GM06990 (cell line): ENCODE measurements at regions not wholly inside any gene's neighbourhood (a gene's known extent, or its start where the extent isn't known, plus 50 kb on each side); places are given as distances from the start of the nearest gene placed in this dataset.

Experiments used
- DNase-seq: peaks from one replicate; pipeline ENCODE4 v3.0.0-alpha.2; 2011; ENCODE audit not compliant: insufficient read length; ENCODE audit errors: extremely low read depth
- H3K27me3 ChIP-seq: replicated peaks from 2 replicates; pipeline ENCODE4 v1.6.0; 2011; ENCODE audit warnings: low read length; ENCODE audit not compliant: control insufficient read depth, insufficient read depth
- H3K36me3 ChIP-seq: 2 replicates; pipeline ENCODE4 v1.5.1; 2011; ENCODE audit warnings: low read length; ENCODE audit not compliant: control insufficient read depth, insufficient read depth
- H3K4me3 ChIP-seq: replicated peaks from 2 replicates; pipeline ENCODE4 v1.5.1; 2011; ENCODE audit warnings: low read depth, mild to moderate bottlenecking, control low read depth, low read length
- CTCF ChIP-seq: IDR thresholded peaks from 2 replicates; pipeline ENCODE4 v1.5.1; 2011; ENCODE audit warnings: low read length, control low read depth, mild to moderate bottlenecking, inconsistent platforms; ENCODE audit not compliant: insufficient read depth, poor library complexity, severe bottlenecking

DNA sequence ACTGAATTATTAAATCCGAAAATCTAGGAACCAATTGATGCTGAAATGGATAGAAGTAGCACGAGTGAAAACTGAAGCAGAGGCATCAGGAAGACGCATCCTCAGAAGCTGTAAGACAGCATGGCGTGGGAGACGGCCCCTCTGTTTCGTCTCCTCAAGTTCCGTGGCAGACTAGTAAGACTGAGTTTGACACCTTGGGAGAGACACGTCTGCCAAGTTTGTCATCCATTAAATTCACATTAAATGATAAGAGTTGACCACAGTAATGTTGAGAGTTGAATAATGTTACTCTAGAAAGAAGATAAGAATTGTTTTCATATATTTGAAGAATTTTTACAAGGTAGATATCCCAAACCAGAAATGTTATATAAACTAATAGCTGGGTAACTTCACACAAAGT is 736.1 kb upstream of the FRG1 start:
- DNase-seq: no peak
- Histone ChIP-seq H3K4me3 (no peak overlapping the region), H3K36me3 (no peaks in the 10 kb centered on the region), H3K27me3 (no peaks in the 10 kb centered on the region)
- no peak for TF ChIP-seq CTCF

- H3K4me3 ChIP-seq: no peak overlapping the region
- H3K36me3 ChIP-seq: no peaks in the 10 kb centered on the region
- H3K27me3 ChIP-seq: no peaks in the 10 kb centered on the region
- no peak for DNase-seq
- no peak for TF ChIP-seq CTCF
Measured at GRCh38 chr4:189206953-189207352, 733.7 kb upstream of the FRG1 start.

DNA sequence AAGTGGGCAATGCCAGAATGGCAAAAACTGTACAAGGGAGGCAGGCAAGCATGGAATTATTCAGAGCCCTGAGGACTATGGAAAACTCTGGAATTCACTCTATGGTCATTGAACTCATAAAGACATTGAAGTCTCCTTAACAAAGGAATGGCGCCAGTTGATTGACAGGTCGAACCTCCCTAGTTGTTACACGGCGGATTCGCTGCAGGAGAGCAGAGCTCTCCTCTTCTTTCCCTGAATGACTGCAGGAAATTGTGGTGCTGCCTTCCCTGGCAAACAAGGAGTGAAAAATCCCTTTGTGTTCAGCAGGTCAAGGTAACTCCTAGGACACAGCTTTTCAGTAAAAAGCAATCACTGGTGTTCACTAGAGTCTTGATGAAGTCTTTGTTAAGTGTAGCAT is 732.8 kb upstream of the FRG1 start:
- TF ChIP-seq CTCF: no peak
- no peak overlapping the region for H3K4me3 ChIP-seq
- H3K27me3 ChIP-seq: no peaks in the 10 kb centered on the region
- no peaks in the 10 kb centered on the region for H3K36me3 ChIP-seq
- DNase-seq: no peak

GRCh38 chr4:189215574-189215973 is 725.1 kb upstream of the FRG1 start:
- DNase-seq: no peak
- H3K4me3 ChIP-seq: no peak overlapping the region
- no peak for TF ChIP-seq CTCF
- H3K36me3 ChIP-seq: no peaks in the 10 kb centered on the region
- no peaks in the 10 kb centered on the region for H3K27me3 ChIP-seq

DNA sequence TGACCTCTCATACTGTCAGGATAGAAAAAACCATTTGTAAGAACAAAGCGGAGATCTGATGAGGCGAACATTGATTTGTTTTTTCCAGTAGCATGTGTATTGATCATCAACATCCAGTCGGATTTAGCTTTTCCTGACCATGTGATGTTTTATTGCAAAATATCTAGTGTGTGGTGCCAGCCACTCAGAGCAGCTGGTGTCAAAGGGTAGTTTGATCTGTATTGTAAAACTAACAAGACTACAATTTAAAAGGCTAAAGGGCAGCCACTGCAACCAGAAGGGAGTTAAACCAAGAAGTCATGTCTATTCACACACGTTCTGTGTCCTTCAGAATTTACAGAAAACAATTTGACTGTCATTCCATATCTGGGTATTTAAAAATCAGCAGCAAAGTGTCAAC is 719.0 kb upstream of the FRG1 start:
- DNase-seq: no peak
- no peak overlapping the region for H3K4me3 ChIP-seq
- H3K36me3 ChIP-seq: no peaks in the 10 kb centered on the region
- TF ChIP-seq CTCF: no peak
- no peaks in the 10 kb centered on the region for H3K27me3 ChIP-seq

DNA sequence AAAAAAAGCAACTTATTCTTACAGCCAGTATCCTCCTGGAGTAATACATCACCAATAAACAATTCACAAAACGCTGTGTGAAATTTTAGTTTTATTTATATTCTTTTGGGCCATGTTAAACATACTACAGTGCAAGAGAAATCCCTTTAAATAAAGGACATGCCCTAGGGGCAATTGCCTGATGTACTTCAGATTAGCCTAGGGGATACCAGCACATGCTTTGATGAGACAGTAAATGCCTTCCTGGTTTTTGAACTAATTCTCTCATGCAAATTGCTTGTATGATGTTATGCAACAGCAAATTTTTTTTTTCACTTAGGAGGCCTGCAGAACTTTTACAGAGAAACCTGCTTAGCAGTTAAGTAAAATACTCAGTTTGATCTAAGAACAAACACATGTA is 711.9 kb upstream of the FRG1 start:
- Histone ChIP-seq H3K36me3 (no peaks in the 10 kb centered on the region), H3K27me3 (no peaks in the 10 kb centered on the region), H3K4me3 (no peak overlapping the region)
- no peak for DNase-seq
- TF ChIP-seq CTCF: no peak
